Right lobe of liver (tissue), 6 donors: ENCODE measurements at regions not wholly inside any gene's neighbourhood (a gene's known extent, or its start where the extent isn't known, plus 50 kb on each side); places are given as distances from the start of the nearest gene placed in this dataset.
A peak's percentile ranks its signal among the peaks of the same experiment; 100 is the strongest.

ENCODE experiments used
- ATAC-seq, 4 donors: fragments of 200-7000 bp; cut with Tn5 transposase; one replicate each; pipeline ENCODE4 v1.9.1; 2020; ENCODE audit warnings: mild to moderate bottlenecking in 4 of 4, moderate library complexity in 4 of 4
- DNase-seq, 3 donors: peaks; one replicate each; pipeline ENCODE4 v3.0.0-alpha.2; 2020
- H3K27ac ChIP-seq, 3 donors: fragments of 200-600 bp; one replicate each; pipeline ENCODE4 v1.8.0; 2022
- H3K27me3 ChIP-seq, 2 donors: fragments of 200-600 bp; one replicate each; pipeline ENCODE4 v1.8.0; 2022
- H3K36me3 ChIP-seq, 4 donors: fragments of 200-600 bp; sonication (generic) in 1 of 4; one replicate each; pipeline versions ENCODE4 v1.5.1 to v1.8.0; 2017 to 2022; ENCODE audit warnings: control low read depth in 1 of 4
- H3K4me1 ChIP-seq, 4 donors: fragments of 200-600 bp; sonication (generic) in 1 of 4; one replicate each; pipeline versions ENCODE4 v1.5.1 to v1.8.0; 2017 to 2022; ENCODE audit warnings: control low read depth in 1 of 4
- H3K4me3 ChIP-seq, 3 donors: fragments of 200-600 bp; one replicate each; pipeline ENCODE4 v1.8.0; 2022
- H3K9me3 ChIP-seq, 4 donors: fragments of 200-600 bp; sonication (generic) in 1 of 4; one replicate each; pipeline versions ENCODE4 v1.5.1 to v1.8.0; 2017 to 2022; ENCODE audit warnings: control low read depth in 1 of 4
- CTCF ChIP-seq, 4 donors: fragments of 200-600 bp in 3 of 4; fragments of 450-650 bp in 1 of 4; IDR thresholded peaks; one replicate each; pipeline versions ENCODE4 v1.5.1 to v1.8.0; 2016 to 2022; ENCODE audit warnings: antibody characterized with exemption in 4 of 4, mild to moderate bottlenecking in 2 of 4
- POLR2A ChIP-seq: fragments of 450-650 bp; IDR thresholded peaks from one replicate; pipeline ENCODE4 v1.6.1; 2017; ENCODE audit warnings: antibody characterized with exemption, mild to moderate bottlenecking
- whole genome bisulfite sequencing: methylation state at CpG from one replicate; pipeline ENCODE4 v1.1.6; 2018; ENCODE audit warnings: low coverage, low lambda C conversion rate; ENCODE audit not compliant: insufficient coverage; ENCODE audit errors: missing lambda C conversion rate; 5-methylcytosine and 5-hydroxymethylcytosine counted together
- intact Hi-C, 2 donors: fragments of 100-400 bp; cut with DNase I; formaldehyde crosslinking; loops; one replicate each; pipeline versions ENCODE4 v1.11.2 to v1.14.1; 2022
- donor health status: DM: no; HTN: yes; CAD: no.
- donor health status: DM: no; HTN: no; CAD: no.
- donor health status: DM: no; HTN: no; CAD: no.
- donor health status: DM: no; HTN: yes; CAD: no.
- donor health status: DM: no; HTN: yes; CAD: no.

GRCh38 chr5:74099538-74100267, 473.7 kb downstream of the ARHGEF28 start:
- intact Hi-C loops = no loop called here
- H3K27ac ChIP-seq = no peak overlapping the region
- TF ChIP-seq CTCF (IDR thresholded peaks at IDR 0.05) = no peak
- no peak for TF ChIP-seq POLR2A
- H3K4me3 ChIP-seq = no peak overlapping the region
- WGBS = 87% methylated on average over 3 of the region's 3 CpGs
- H3K4me1 ChIP-seq = peaks cover 0 to 3% (median 2%) of the 10 kb centered on the region in 4 donors
- H3K9me3 ChIP-seq = no peaks in the 10 kb centered on the region
- ATAC-seq = no peak
- no peak for DNase-seq
- no peaks in the 10 kb centered on the region for H3K36me3 ChIP-seq
- H3K27me3 ChIP-seq = no peaks in the 10 kb centered on the region

- intact Hi-C loops = no loop called here
- Histone ChIP-seq H3K4me3 (no peak overlapping the region), H3K4me1 (no peaks in the 10 kb centered on the region), H3K9me3 (no peaks in the 10 kb centered on the region), H3K27ac (no peak overlapping the region), H3K27me3 (no peaks in the 10 kb centered on the region), H3K36me3 (no peaks in the 10 kb centered on the region)
- TF ChIP-seq CTCF (IDR thresholded peaks at IDR 0.05) (no peak), POLR2A (no peak)
- DNase-seq = no peak
- no peak for ATAC-seq
Measured at GRCh38 chr5:74098941-74099340, 472.9 kb downstream of the ARHGEF28 start.

GRCh38 chr5:74098456-74098855, 472.5 kb downstream of the ARHGEF28 start:
- no peaks in the 10 kb centered on the region for H3K27me3 ChIP-seq
- DNase-seq (no peak), ATAC-seq (peak in 2 of 4 donors; percentile 28 to 59)
- no peaks in the 10 kb centered on the region for H3K36me3 ChIP-seq
- no peak overlapping the region for H3K4me3 ChIP-seq
- no peaks in the 10 kb centered on the region for H3K9me3 ChIP-seq
- H3K27ac ChIP-seq = no peak overlapping the region
- intact Hi-C loops = no loop called here
- TF ChIP-seq CTCF (IDR thresholded peaks at IDR 0.05) (no peak), POLR2A (no peak)
- H3K4me1 ChIP-seq = no peaks in the 10 kb centered on the region

- Histone ChIP-seq H3K4me1 (no peaks in the 10 kb centered on the region), H3K9me3 (no peaks in the 10 kb centered on the region), H3K27me3 (no peaks in the 10 kb centered on the region), H3K27ac (no peak overlapping the region), H3K4me3 (no peak overlapping the region), H3K36me3 (no peaks in the 10 kb centered on the region)
- no peak for TF ChIP-seq CTCF (IDR thresholded peaks at IDR 0.05)
- no peak for TF ChIP-seq POLR2A
- ATAC-seq (no peak), DNase-seq (no peak)
- intact Hi-C loops = no loop called here
Measured at GRCh38 chr5:74096325-74096724, 470.3 kb downstream of the ARHGEF28 start.

GRCh38 chr5:74095871-74096270, 469.9 kb downstream of the ARHGEF28 start:
- DNase-seq (no peak), ATAC-seq (no peak)
- Histone ChIP-seq H3K36me3 (no peaks in the 10 kb centered on the region), H3K4me1 (no peaks in the 10 kb centered on the region), H3K27me3 (no peaks in the 10 kb centered on the region), H3K4me3 (no peak overlapping the region), H3K9me3 (no peaks in the 10 kb centered on the region), H3K27ac (no peak overlapping the region)
- WGBS = 58% methylated on average over 5 of the region's 5 CpGs
- no peak for TF ChIP-seq POLR2A
- no peak for TF ChIP-seq CTCF (IDR thresholded peaks at IDR 0.05)
- intact Hi-C loops = no loop called here
